ENCODE measurements at regions not wholly inside any gene's neighbourhood (a gene's known extent, or its start where the extent isn't known, plus 50 kb on each side); places are given as distances from the start of the nearest gene placed in this dataset.

- TF ChIP-seq POLR2AphosphoS5 (IDR thresholded peaks at IDR 0.05; ENCODE audit: low read depth, low read length) (no peak), CTCF (IDR thresholded peaks at IDR 0.05) (no peak), SIN3A (IDR thresholded peaks at IDR 0.05; ENCODE audit: borderline replicate concordance, insufficient read depth, low read depth, low read length) (no peak)
Observed at GRCh38 chr13:73195091-73195490, 136.3 kb downstream of the KLF5 start.
